Right atrium auricular region (tissue), 2 donors: ENCODE measurements at regions not wholly inside any gene's neighbourhood (a gene's known extent, or its start where the extent isn't known, plus 50 kb on each side); places are given as distances from the start of the nearest gene placed in this dataset.

ENCODE experiments used
- DNase-seq: peaks from one replicate; pipeline ENCODE4 v3.0.0-alpha.2; 2019; ENCODE audit warnings: low spot score
- H3K27ac ChIP-seq, 2 donors: fragments of 200-600 bp; sonication (generic); 1 replicate in 1 of 2; 2 replicates in 1 of 2; pipeline ENCODE4 v1.5.1; 2016 to 2019
- H3K27me3 ChIP-seq, 2 donors: fragments of 200-600 bp; sonication (generic); one replicate each; pipeline versions ENCODE4 v1.5.1 to v1.6.0; 2017 to 2019
- H3K36me3 ChIP-seq: fragments of 200-600 bp; sonication (generic); one replicate; pipeline ENCODE4 v1.5.1; 2016
- H3K4me1 ChIP-seq, 2 donors: fragments of 200-600 bp; sonication (generic); one replicate each; pipeline versions ENCODE4 v1.5.1 to v1.6.0; 2017 to 2019
- H3K4me3 ChIP-seq, 2 donors: fragments of 200-600 bp; sonication (generic); 1 replicate in 1 of 2; 2 replicates in 1 of 2; pipeline ENCODE4 v1.5.1; 2017 to 2019; ENCODE audit warnings: mild to moderate bottlenecking in 1 of 2, moderate library complexity in 1 of 2
- H3K9me3 ChIP-seq, 2 donors: fragments of 200-600 bp; sonication (generic); one replicate each; pipeline ENCODE4 v1.5.1; 2019
- CTCF ChIP-seq, 2 donors: fragments of 200-600 bp; sonication (generic); IDR thresholded peaks; one replicate each; pipeline ENCODE4 v1.5.1; 2019; ENCODE audit warnings: antibody characterized with exemption in 2 of 2

DNA sequence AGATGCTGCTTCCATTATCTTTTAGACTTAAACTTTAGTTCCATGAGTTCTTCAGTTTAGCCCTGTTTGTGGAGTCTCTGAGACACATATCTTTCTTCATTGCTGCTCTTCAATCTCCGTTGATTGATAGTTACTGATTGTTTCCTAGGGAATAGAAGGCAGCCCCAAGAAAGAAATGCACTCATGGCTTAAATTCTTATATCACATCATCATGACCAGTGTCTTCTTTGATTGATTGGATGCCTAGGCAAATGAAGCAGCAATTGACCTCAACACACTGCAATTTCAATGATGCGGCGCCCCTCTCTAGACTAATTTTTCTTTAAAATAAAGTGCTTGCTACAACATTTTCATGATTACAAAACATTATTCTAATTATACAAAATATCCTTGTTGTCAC lies 576.5 kb upstream of the VSTM2A start:
- no peaks in the 10 kb centered on the region for H3K9me3 ChIP-seq
- no peak for TF ChIP-seq CTCF (IDR thresholded peaks at IDR 0.05)
- no peaks in the 10 kb centered on the region for H3K36me3 ChIP-seq
- no peaks in the 10 kb centered on the region for H3K27me3 ChIP-seq
- DNase-seq, result no peak
- H3K4me1 ChIP-seq, result no peaks in the 10 kb centered on the region
- H3K27ac ChIP-seq, result no peak overlapping the region
- no peak overlapping the region for H3K4me3 ChIP-seq

DNA sequence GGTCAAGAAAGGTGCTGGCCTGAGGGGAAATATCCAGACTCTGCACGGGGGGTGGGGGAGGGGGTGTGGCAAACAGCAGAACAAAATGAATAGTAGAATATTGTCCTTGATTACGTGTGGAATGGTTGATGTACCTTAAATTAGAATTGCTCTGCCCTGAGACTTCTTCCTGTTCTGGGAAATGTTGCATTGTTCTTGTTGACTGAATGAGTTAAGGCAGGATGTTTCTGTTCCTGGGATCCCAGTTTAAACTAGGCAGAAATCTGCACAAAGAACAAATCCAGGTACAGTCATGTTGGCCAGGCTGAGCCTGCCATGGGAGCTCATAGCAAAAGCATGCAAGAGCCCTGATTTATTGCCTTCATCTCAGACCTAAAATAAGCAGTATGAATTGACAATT lies 558.7 kb upstream of the VSTM2A start:
- Histone ChIP-seq H3K27me3 (no peaks in the 10 kb centered on the region), H3K36me3 (no peaks in the 10 kb centered on the region), H3K4me1 (no peaks in the 10 kb centered on the region), H3K9me3 (peaks cover 0 to 5% of the 10 kb centered on the region in 2 donors), H3K4me3 (no peak overlapping the region), H3K27ac (no peak overlapping the region)
- TF ChIP-seq CTCF (IDR thresholded peaks at IDR 0.05), result no peak
- no peak for DNase-seq

- H3K27me3 ChIP-seq, result no peaks in the 10 kb centered on the region
- H3K36me3 ChIP-seq, result no peaks in the 10 kb centered on the region
- H3K9me3 ChIP-seq, result peaks cover 0 to 5% of the 10 kb centered on the region in 2 donors
- no peaks in the 10 kb centered on the region for H3K4me1 ChIP-seq
- DNase-seq, result no peak
- no peak for TF ChIP-seq CTCF (IDR thresholded peaks at IDR 0.05)
- no peak overlapping the region for H3K4me3 ChIP-seq
- no peak overlapping the region for H3K27ac ChIP-seq
Measured at GRCh38 chr7:53984776-53985175, 557.4 kb upstream of the VSTM2A start.

GRCh38 chr7:53988376-53988775 lies 553.8 kb upstream of the VSTM2A start:
- DNase-seq, result no peak
- Histone ChIP-seq H3K36me3 (no peaks in the 10 kb centered on the region), H3K9me3 (no peaks in the 10 kb centered on the region), H3K27ac (no peak overlapping the region), H3K27me3 (no peaks in the 10 kb centered on the region), H3K4me1 (no peaks in the 10 kb centered on the region), H3K4me3 (no peak overlapping the region)
- no peak for TF ChIP-seq CTCF (IDR thresholded peaks at IDR 0.05)

- Histone ChIP-seq H3K4me3 (no peak overlapping the region), H3K27ac (no peak overlapping the region), H3K27me3 (no peaks in the 10 kb centered on the region), H3K36me3 (no peaks in the 10 kb centered on the region), H3K9me3 (no peaks in the 10 kb centered on the region), H3K4me1 (no peaks in the 10 kb centered on the region)
- no peak for TF ChIP-seq CTCF (IDR thresholded peaks at IDR 0.05)
- DNase-seq, result no peak
Measured at GRCh38 chr7:53993224-53993623, 549.0 kb upstream of the VSTM2A start.

DNA sequence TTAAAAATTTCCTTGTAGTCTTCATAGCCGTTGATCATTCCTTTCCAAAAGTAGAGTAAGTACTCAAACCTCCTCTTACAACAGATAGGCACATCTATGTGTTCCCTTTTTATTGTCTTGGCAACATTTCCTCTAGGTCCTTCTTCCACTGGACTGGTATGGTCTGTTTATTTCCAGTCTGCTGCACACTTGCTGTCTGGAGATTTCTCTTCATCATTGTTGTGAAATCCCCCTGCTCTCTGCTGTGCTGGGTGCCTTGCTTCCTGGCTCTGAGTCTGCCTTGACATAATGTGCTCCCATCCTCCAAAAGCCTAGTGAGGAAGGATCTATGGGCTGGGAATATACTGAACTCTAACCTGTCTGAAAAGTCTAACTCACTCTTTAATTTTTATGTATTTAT lies 545.3 kb upstream of the VSTM2A start:
- Histone ChIP-seq H3K4me1 (no peaks in the 10 kb centered on the region), H3K4me3 (no peak overlapping the region), H3K27ac (no peak overlapping the region), H3K36me3 (no peaks in the 10 kb centered on the region), H3K9me3 (no peaks in the 10 kb centered on the region), H3K27me3 (no peaks in the 10 kb centered on the region)
- DNase-seq, result no peak
- no peak for TF ChIP-seq CTCF (IDR thresholded peaks at IDR 0.05)
